ENCODE measurements at regions not wholly inside any gene's neighbourhood (a gene's known extent, or its start where the extent isn't known, plus 50 kb on each side); places are given as distances from the start of the nearest gene placed in this dataset.
"Not testable (repeated sequence)": the region's sequence is repeated elsewhere in the genome, so short reads cannot be mapped to it uniquely, and the experiment has no call there.

DNA sequence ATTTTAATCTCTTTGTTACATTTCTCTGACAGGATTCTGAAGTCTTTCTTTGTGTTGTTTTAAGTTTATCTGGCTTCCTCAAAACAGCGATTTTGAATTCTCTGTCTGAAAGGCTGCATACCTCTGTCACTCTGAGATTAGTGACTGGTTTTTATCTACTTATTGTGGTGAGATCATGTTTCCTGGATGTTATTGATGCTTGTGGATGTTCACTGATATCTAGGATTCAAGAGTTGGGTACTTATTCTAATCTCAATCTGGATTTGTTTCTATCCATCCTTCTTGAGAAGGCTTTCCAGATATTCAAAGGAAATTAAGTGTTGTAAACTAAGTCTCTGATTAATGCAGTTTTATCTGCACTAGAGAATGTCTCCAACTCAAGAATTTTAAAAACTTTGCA is 1076.1 kb upstream of the ADGRB3 start:
- DNase-seq (ENCODE audit: low spot score) = no peak

DNA sequence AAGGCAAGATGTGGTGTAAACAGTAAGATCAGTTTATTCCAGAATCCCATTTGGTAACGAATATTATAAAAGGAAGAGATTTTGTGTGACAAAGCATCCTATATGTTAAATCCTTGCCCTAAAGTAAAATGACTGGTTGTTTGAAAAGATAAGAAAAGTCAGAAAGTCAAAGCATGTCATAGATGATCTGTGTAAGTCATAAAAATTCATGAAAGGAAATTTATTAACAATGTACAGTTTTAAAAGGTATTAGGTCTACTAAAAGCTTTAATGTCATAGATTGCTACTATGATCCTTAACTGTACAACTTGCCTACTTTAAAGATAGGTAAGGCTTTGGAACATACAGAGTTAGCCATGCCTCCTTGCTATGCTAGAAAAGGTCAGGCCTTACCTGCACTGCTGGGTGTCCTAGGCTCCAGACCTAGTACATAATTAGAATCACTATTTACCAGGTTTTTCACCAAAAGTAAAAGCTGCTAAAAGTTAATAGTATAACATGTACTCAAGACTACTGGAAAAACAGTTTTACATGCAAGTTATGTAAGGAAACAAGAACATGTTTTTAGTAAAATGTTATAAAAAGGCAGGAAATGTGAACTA is 1090.1 kb upstream of the ADGRB3 start:
- DNase-seq (ENCODE audit: low spot score) = no peak

DNA sequence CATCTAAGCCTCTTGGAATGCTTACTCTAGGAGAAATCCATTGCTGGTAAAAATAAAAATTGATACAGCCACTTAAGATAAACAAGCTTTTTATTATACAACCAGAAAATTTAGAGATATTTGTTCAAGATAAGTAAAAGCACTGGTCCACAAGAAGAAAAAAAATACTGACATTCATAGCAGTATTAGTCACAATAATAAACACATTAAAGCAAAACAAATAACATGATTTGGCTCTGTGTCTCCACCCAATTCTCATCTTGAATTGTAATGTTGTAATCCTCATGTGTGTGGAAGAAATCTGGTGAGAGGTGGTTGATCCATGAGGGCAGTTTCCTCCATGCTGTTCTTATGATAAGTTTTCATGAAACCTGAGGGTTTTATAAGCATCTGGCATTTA is 1093.5 kb upstream of the ADGRB3 start:
- no peak for DNase-seq (ENCODE audit: low spot score)

DNA sequence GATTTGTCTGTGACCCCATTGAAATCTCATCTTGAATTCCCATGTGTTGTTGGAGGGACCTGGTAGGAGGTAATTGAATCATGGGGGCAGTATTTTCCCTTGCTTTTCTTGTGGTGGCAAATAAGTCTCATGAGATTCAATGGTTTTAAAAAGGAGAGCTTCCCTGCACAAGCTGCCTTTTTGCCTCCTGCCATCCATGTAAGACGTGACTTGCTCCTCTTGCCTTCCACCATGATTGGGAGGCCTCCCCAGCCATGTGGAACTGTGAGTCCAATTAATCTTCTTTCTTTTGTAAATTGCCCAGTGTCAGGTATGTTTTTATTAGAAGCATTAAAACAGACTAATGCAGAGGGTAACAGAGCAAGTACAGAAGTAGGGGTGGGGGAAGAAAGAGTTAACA is 1097.0 kb upstream of the ADGRB3 start:
- no peak for DNase-seq (ENCODE audit: low spot score)

DNA sequence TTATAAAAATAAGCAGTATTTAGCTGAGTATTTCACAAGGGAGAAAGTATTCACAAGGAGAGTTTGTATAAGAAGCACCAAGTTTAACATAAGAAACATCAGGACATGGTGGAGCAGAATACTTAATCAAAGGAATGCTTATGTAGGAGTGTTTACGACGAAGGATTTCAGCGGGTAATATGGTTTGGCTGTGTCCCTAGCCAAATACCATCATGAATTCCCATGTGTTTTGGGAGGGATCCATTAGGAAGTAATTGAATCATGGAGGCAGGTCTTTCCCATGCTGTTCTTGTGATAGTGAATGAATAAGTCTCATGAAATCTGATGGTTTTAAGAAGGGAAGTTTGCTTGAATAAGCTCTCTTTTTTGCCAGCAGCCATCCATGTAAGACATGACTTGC is 1099.1 kb upstream of the ADGRB3 start:
- no peak for DNase-seq (ENCODE audit: low spot score)

DNA sequence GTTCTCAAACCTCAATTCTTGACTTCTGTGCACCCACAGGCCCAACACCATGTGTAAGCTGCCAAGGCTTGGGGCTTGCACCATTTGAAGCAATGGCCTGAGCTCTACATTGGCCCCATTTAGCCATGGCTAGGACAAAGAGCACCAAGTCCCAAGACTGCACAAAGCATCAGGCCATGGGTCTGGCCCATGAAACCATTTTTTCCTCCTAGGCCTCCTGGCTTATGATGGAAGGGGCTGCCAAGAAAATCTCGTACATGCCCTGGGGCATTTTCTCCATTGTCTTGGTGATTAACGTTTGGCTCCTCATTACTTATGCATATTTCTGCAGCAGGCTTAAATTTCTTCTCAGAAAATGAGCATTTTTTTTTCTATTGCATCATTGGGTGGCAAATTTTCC is 1128.7 kb upstream of the ADGRB3 start:
- no peak for DNase-seq (ENCODE audit: low spot score)

DNA sequence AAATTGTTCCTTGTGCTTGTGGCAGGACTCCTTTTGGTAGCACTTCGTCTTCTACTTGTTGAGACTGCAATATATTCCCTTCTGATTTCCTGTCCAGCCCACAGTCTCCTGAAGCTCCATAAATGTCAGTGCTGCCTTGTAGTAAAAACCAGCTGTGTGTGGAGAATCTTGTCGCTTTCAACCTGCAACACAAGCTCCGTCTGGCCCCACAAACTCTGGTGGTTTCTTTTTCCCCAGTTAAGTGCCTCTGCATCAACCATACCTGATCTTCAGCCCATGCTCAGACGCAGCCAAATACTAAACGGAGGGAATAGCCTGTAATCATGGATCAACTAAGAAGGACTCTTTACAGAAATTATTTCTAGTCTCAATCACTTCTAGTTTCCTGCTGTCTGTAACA is 1133.3 kb upstream of the ADGRB3 start:
- DNase-seq (ENCODE audit: low spot score) = no peak

DNA sequence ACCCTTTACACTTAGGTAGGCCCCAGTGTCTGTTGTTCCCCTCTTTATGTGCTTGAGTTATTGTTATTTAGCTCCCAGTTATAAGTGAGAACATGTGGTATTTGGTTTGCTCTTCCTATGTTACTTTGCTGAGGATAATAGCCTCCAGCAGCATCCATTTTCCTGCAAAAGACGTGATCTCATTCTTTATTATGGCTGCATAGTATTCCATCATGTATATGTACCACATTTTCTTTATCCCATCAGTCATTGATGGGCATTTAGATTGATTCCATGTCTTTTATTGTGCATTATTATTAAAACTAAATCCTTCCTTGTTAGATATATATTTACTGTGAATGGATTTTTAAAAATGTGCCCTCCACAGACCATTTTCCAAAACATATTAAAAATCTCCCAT is 1137.3 kb upstream of the ADGRB3 start:
- no peak for DNase-seq (ENCODE audit: low spot score)

DNA sequence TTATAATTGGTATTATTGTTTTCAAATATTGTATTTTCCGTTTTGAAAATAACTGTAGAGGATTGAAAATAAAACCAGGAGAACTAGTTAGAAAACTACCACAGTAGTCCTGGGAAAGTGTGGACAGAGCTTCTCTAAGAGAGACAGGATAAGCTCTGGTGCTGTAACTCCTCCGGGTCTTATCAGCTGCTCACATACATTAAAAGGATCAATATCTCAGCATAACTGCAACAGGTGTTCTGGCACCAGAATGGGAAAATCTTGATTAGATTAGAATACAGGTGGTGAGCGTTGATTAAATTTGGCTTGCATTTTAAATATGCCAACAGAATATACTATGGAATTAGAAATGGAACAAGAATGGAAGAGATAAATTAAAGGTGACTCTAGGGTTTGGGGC is 1138.9 kb upstream of the ADGRB3 start:
- DNase-seq (ENCODE audit: low spot score) = no peak

DNA sequence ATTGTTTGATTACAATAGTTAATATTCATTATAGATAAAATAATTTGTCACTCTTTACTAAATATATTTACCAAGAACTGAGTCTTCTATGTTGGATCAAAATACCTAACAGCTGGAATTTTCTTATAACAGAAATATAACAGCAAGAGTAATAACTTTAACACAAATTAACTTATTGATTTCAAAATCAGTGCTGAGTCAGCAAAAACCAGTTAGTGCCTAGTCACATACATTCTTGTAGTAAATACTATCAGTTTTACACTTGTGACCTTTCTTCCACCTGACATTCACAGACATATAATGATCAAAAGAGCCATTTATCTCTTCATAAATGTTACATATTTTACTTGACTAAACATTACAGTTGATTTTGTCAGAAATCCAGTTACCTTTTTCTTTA is 1141.4 kb upstream of the ADGRB3 start:
- no peak for DNase-seq (ENCODE audit: low spot score)

DNA sequence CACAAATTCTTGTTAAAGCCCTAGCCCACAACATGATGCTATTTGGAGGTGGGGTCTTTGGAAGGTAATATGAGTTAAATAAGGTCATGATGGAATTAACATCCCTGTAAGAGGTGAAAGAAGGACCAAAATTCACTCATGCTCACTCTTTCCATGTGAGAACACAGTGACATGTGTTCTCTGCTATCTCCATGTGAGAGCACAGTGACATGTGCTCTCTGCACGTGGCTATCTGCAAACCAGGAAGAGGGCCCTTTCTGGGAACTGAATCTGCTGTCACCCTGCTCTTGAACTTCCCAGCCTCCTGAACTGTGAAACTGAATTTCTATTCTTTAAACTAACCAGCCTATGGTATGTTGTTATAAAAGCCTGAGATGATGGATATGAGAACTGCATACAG is 1159.4 kb upstream of the ADGRB3 start:
- no peak for DNase-seq (ENCODE audit: low spot score)

DNA sequence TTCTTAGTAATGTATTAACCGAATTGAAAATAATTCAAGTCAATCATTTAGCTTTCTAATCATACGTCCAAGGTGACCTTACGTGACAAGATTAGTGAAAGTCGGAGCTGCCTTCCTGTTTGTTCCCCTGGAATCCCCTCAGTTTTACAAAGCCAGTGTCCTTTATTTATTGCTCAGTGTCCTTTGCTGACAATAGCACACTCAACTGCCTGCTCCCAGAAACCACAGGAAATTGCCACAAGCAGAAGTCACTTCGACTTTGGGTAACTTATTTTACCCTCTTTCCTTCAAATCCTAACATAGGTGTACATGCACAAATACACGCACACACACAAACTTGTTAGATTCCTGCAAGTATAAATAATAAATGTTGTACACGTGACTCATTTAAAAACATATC is 1167.7 kb upstream of the ADGRB3 start:
- no peak for DNase-seq (ENCODE audit: low spot score)

DNA sequence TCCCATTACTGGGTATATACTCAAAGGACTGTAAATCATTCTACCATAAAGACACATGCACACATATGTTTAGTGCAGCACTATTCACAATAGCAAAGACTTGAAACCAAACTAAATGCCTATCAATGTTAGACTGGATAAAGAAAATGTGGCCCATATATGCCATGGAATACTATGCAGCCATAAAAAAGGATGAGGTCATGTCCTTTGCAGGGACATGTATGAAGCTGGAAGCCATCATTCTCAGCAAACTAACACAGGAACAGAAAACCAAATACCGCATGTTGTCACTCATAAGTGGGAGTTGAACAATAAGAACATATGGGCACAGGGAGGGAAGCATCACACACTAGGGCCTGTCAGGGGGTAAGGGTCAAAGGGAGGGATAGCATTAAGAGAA is 1172.4 kb upstream of the ADGRB3 start:
- not testable (repeated sequence) for DNase-seq (ENCODE audit: low spot score)

DNA sequence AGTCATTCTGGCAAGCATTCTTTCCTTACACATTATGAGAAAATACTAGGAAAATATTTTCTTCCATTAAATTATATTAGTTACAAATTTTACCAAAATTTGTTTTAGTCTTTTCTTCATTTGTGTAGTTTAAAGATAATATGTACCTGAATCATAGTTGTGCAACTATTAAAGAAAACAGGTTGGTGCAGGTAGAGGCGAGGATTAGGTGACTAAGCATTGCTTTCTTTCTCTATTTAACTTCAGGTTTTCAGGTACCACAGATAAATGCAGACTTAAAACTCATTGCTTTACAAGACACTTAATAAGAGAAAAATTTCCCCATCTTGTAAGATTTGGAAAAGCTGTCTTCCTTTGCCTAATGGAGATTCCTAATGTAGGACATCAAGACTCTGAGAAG is 1175.5 kb upstream of the ADGRB3 start:
- DNase-seq (ENCODE audit: low spot score) = no peak

DNA sequence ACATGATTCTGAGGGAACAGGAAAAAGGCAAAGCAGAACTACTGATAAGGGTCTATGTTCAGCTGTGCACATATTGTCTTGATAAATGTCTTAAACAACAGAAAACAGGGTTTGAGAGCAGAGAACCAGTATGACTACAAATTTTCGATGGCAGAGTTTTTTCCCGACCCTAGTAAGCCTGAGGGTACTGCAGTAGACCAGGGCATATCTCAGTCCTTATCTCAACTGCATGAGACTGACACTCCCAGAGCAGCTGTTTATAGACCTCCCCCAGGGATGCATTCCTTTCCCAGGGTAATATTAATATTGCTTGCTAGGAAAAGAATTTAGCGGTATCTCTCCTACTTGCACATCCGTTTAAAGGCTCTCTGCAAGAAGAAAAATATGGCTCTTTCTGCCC is 1176.8 kb upstream of the ADGRB3 start:
- no peak for DNase-seq (ENCODE audit: low spot score)

DNA sequence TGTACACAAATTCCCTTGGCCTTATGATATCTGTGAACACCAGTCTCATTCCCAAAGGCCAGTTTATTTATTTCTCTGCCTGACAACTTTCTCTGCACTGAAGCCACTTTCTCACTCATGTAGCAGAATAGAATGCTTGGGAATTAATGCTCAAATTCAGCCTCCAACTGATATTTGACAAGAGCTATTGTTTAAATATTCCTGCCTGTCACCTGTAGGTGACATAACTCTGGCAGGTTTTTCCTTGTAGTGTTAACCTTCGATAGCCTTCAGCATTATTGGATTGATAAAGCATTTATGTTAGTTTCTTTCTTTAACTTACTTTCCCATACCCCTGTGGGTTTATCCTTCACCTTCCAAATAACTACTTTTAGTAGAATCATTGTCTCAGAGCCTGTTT is 1183.2 kb upstream of the ADGRB3 start:
- DNase-seq (ENCODE audit: low spot score) = no peak

DNA sequence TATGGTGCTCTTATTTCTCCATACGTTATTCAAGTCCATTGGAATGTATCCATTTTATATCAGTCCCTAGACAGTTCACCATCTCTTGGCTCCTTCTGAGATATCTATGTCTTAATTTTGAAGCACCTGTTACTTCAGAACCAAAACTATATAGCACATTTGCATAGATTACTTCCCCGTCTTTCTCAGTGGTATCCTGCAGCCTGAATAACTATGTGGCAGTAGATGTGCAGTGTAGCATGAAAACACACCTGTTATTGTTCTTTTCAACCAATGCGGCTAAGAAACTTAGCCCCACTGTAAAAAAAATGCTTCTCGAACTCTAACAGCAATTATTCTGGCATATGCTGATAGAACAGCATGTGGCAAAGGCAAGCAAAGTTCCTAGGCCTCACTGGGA is 1184.4 kb upstream of the ADGRB3 start:
- no peak for DNase-seq (ENCODE audit: low spot score)

DNA sequence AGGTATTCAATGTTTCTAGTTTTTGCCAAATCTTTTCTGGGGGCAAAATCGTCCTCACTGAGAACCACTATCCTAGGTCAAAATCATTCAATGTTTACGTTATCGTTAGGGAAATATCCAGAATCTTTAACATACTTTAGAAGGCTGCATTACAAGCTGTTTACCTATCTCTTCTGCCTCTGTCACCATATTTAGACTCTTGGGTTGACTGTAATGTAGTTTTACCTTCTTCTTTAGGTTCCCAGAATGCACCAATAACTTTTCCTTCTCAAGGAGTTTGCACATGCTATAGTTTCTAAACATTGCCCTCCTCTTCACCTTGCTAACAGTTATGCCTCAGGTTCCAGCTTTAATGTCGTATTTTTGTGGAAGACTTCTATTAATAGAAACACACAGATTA is 1185.5 kb upstream of the ADGRB3 start:
- DNase-seq (ENCODE audit: low spot score) = no peak

DNA sequence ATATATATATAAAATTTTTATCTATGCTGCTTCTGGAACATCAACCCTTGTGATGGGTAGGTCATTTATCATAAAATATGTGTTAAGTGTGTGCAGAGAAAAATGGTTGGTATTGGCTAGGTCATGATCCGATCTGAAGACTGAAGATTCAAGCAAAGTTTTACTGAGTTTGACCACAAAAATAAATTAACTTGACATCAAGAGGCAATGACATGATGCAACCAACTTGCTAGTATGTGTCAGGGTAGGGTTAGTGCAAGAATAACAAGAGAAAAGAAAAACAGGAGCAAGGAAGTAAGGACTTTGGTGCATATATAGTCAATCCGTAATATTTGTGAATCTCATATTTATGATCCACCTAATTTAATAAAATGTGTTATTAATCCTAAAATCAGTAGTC is 1202.0 kb upstream of the ADGRB3 start:
- no peak for DNase-seq (ENCODE audit: low spot score)

DNA sequence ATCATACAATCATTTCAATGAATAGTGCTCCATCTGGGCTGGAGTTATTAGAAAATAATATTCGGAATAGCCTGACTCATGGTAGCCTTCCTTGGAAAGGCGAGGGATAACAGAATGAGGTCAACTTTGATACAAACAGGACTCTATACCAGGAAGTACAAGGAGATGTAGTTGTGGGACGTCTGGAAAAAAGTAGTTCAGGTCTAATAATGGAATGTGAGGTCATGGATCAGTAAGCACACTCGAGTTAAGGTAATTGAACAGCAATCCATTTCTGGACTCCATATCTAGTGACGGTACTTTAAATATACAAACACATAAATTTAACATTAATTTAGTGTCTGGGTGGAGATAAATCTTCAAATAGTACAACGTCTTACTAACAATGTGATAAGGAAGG is 1204.0 kb upstream of the ADGRB3 start:
- no peak for DNase-seq (ENCODE audit: low spot score)

DNA sequence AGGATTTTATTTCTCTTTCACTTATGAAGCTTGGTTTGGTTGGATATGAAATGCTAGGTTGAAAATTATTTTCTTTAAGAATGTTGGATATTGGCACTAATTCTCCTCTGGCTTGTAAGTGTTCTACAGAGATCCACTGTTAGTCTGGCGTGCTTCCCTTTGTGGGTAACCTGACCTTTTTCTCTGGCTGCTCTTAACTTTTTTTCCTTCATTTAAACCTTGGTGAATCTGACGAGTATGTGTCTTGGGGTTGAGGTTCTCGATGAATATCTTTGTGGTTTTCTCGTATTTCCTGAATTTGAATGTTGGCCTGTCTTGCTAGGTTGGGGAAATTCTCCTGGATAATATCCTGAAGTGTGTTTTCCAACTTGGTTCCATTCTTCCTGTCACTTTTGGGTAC is 1208.4 kb upstream of the ADGRB3 start:
- DNase-seq (ENCODE audit: low spot score) = not testable (repeated sequence)

DNA sequence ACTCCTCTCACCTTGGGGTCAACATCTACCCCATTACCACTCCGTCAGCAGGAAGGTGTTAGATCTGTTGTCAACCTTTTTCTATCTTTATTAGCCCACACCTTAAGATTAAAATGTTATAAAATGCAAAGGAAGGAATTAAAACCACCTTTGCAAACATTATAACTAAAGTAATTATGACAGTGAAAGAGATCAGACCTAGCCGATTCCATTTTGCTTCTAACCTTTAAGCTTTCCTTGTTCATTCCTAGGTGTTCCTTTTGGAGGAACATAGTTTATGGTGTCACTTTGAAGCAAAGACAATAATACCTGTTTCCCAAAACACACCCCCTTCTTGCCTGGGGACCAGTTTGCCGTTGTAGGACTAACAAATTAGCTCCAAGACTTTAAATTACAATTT is 1223.0 kb upstream of the ADGRB3 start:
- DNase-seq (ENCODE audit: low spot score) = no peak

DNA sequence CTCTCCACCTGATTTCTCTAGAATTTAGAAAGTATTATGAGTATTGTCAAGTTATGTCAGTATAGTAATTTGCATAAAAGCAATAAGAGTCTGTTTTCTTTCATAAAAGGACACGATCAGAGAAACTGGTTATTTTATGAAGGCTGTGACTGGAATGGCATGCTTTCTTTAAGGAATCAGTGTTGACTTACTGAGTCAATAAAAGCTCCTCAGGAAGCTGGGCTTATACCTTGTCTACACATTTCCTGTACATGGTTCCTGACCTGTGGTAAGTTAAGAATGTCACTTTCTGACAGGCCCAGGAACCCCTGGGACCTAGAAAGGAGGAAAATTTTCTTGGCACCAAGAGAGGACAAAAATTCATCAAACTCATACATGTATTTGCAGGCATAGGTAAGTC is 1224.0 kb upstream of the ADGRB3 start:
- DNase-seq (ENCODE audit: low spot score) = no peak

DNA sequence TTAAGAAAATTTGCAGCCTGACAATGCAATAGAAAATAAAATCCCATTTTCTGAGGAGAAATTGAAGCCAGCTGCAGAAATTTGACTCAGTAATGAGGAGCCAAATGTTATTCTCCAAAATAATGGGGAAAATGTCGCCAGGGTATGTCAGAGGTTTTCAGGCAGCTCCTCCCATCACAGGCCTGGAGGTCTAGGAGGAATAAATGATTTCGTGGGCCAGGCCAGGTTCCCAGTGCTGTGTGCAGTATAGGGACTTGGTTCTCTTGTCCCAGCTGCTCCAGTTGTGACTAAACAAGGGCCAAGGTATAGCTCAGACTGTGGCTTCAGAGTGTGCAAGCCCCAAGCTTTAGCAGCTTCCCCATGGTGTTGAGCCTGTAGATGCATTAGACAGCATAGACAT is 1240.8 kb upstream of the ADGRB3 start:
- no peak for DNase-seq (ENCODE audit: low spot score)

DNA sequence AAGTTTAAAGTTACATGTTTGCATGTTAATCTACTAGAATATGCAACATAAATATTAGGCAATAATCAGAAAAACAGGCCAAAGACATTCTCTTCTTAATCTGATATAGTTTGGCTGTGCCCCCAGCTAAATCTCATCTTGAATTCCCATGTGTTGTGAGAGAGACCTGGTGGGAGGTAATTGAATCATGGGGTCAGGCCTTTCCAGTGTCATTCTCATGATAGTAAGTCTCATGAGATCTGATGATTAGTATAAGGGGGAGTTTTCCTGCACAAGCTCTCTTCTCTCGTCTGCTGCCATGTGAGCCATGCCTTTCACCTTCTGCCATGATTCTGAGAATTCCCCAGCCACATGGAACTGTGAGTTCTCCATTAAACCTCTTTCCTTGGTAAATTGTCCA is 1241.7 kb upstream of the ADGRB3 start:
- no peak for DNase-seq (ENCODE audit: low spot score)

All from kidney capillary endothelial cell (primary cell).